K562 (cell line): ENCODE measurements at regions not wholly inside any gene's neighbourhood (a gene's known extent, or its start where the extent isn't known, plus 50 kb on each side); places are given as distances from the start of the nearest gene placed in this dataset.

ENCODE experiments used
- ATAC-seq: fragments of 200-7000 bp; cut with Tn5 transposase; 3 replicates; pipeline ENCODE4 v1.9.1; 2020; ENCODE audit warnings: moderate library complexity
- BruUV-seq: library from RNA; stranded (reverse); fragments of 400-500 nt; replicated peaks from 2 replicates; lab custom pipeline; 2021; lab: Mats Ljungman, UMichigan
- CTCF ChIA-PET: fragments of 300-600 bp; formaldehyde crosslinking; extraction: SDS; loops from one replicate; lab custom pipeline; 2021; ENCODE audit warnings: low intra/inter-chr PET ratio; lab: Yijun Ruan, JAX
- POLR2A ChIA-PET: fragments of 300-600, 350-650 bp; sonication (Branson Sonifier 250); formaldehyde crosslinking; extraction: SDS; loops from one replicate; lab custom pipeline; 2021; ENCODE audit warnings: antibody characterized with exemption, inconsistent platforms; lab: Yijun Ruan, JAX
- DNase-seq, 4 experiments: peaks; one replicate each; pipeline versions ENCODE4 v3.0.0 to v3.0.0-alpha.2; 2011 to 2018; ENCODE audit warnings: low spot score in 3 of 4, mixed read lengths in 3 of 4; ENCODE audit errors: extremely low read depth in 1 of 4
- FAIRE-seq: peaks from 2 replicates; lab custom pipeline; 2011; peaks lifted over from hg19 to GRCh38; lab: Jason Lieb, UNC
- H2AFZ ChIP-seq: 2 replicates; pipeline ENCODE4 v1.6.0; 2011; ENCODE audit warnings: low read depth, low read length, control low read depth, inconsistent platforms
- H3K27ac ChIP-seq: fragments of 200-600 bp; 3 replicates; pipeline ENCODE4 v1.8.0; 2011; ENCODE audit warnings: low read depth, mild to moderate bottlenecking, control low read depth, inconsistent platforms, low read length, moderate library complexity, mixed read lengths; ENCODE audit errors: extremely low read depth
- H3K27me3 ChIP-seq, 2 experiments: fragments of 300-600 bp in 1 of 2; 2 replicates in 1 of 2; 3 replicates in 1 of 2; pipeline versions ENCODE4 v1.6.0 to v1.8.0; 2011; ENCODE audit warnings: inconsistent platforms in 2 of 2, low read length in 2 of 2, mild to moderate bottlenecking in 1 of 2, mixed read lengths in 1 of 2, moderate library complexity in 1 of 2; ENCODE audit not compliant: control insufficient read depth in 2 of 2, insufficient read depth in 2 of 2
- H3K36me3 ChIP-seq: fragments of 300-600 bp; 3 replicates; pipeline ENCODE4 v1.8.0; 2011; ENCODE audit warnings: mild to moderate bottlenecking, low read length, inconsistent platforms; ENCODE audit not compliant: control insufficient read depth, insufficient read depth
- H3K4me1 ChIP-seq, 2 experiments: fragments of 200-600 bp in 1 of 2; replicated peaks in 1 of 2; 2 replicates in 1 of 2; 3 replicates in 1 of 2; pipeline versions ENCODE4 v1.5.1 to v1.8.0; 2011; ENCODE audit warnings: inconsistent platforms in 2 of 2, low read length in 2 of 2, mild to moderate bottlenecking in 1 of 2, mixed read lengths in 1 of 2, moderate library complexity in 1 of 2; ENCODE audit not compliant: control insufficient read depth in 2 of 2, insufficient read depth in 2 of 2
- H3K4me2 ChIP-seq: 2 replicates; pipeline ENCODE4 v1.6.1; 2011; ENCODE audit warnings: low read length, control low read depth, inconsistent platforms, mixed read lengths; ENCODE audit not compliant: insufficient read depth
- H3K4me3 ChIP-seq: fragments of 200-600 bp; sonication (generic), shearing (Covaris generic); 2 replicates; pipeline ENCODE4 v1.5.1; 2016; ENCODE audit warnings: control low read depth, inconsistent platforms
- H3K79me2 ChIP-seq: fragments of 200-600 bp; 3 replicates; pipeline ENCODE4 v1.8.0; 2011; ENCODE audit warnings: low read length, inconsistent platforms; ENCODE audit not compliant: control insufficient read depth, insufficient read depth
- H3K9ac ChIP-seq, 2 experiments: 2 replicates each; pipeline versions ENCODE4 v1.6.0 to v1.6.1; 2011; ENCODE audit warnings: low read depth in 2 of 2, low read length in 2 of 2, control low read depth in 1 of 2, inconsistent platforms in 1 of 2, mild to moderate bottlenecking in 1 of 2, mixed read lengths in 1 of 2; ENCODE audit not compliant: insufficient read depth in 1 of 2
- H3K9me1 ChIP-seq: one replicate; pipeline ENCODE4 v1.6.0; 2011; ENCODE audit warnings: inconsistent platforms, mild to moderate bottlenecking, low read length, moderate library complexity; ENCODE audit not compliant: control insufficient read depth, insufficient read depth
- H3K9me3 ChIP-seq: replicated peaks from 2 replicates; pipeline ENCODE4 v1.5.1; 2011; ENCODE audit warnings: low read depth, low read length, inconsistent platforms; ENCODE audit not compliant: control insufficient read depth, insufficient read depth
- H4K20me1 ChIP-seq: replicated peaks from 2 replicates; pipeline ENCODE4 v1.6.1; 2011; ENCODE audit warnings: low read length, inconsistent platforms, mixed read lengths; ENCODE audit not compliant: control insufficient read depth, insufficient read depth
- FOXJ2 ChIP-seq: fragments of 200-800 bp; sonication (Bioruptor generic); IDR thresholded peaks from 2 replicates; pipeline ENCODE4 v1.6.1; 2016; ENCODE audit warnings: missing genetic modification characterization, missing compliant biosample characterization
- TSHZ1 ChIP-seq: fragments of 250-450 bp; sonication (Bioruptor Pico); IDR thresholded peaks from 2 replicates; pipeline ENCODE4 v1.4.0; 2020; ENCODE audit warnings: mild to moderate bottlenecking, moderate library complexity
- WGBS: fragments of 100-300 bp; shearing (Covaris generic); methylation state at CpG from one replicate; pipeline ENCODE4 v1.1.6; 2016; ENCODE audit warnings: low coverage, mixed read lengths; ENCODE audit not compliant: insufficient coverage; ENCODE audit errors: missing lambda C conversion rate; 5-methylcytosine and 5-hydroxymethylcytosine counted together
- in situ Hi-C: fragments of 300-500 bp; cut with MboI; formaldehyde crosslinking; loops from 4 replicates; pipeline ENCODE4 v1.15.0; 2018; ENCODE audit warnings: inconsistent platforms, mixed read lengths
- intact Hi-C: fragments of 100-400 bp; cut with micrococcal nuclease; formaldehyde crosslinking; loops from 2 replicates; pipeline ENCODE4 v1.14.2; 2022

- Histone ChIP-seq H3K27me3 (peaks cover 0 to 18% of the 10 kb centered on the region in 2 experiments; a peak in 3 of 5 replicates), H2AFZ (no peak overlapping the region), H3K9me1 (no peaks in the 10 kb centered on the region), H3K9ac (no peak overlapping the region), H3K36me3 (no peaks in the 10 kb centered on the region), H3K4me1 (no peaks in the 10 kb centered on the region; a peak in 1 of 5 replicates), H3K4me3 (no peak overlapping the region), H4K20me1 (no peaks in the 10 kb centered on the region), H3K4me2 (no peak overlapping the region), H3K9me3 (no peaks in the 10 kb centered on the region), H3K79me2 (no peaks in the 10 kb centered on the region), H3K27ac (no peak overlapping the region)
- FAIRE-seq: no peak
- ATAC-seq: no peak
- in situ Hi-C loops: no loop called here
- WGBS: 0% methylated on average over 27 of the region's 31 CpGs
- POLR2A ChIA-PET: no interaction called here
- DNase-seq: no peak
- BruUV-seq: no TSS peak
- CTCF ChIA-PET: no interaction called here
- intact Hi-C loops: no loop called here
- TF ChIP-seq TSHZ1: no peak
- TF ChIP-seq FOXJ2 (tag): no peak
These were observed 499.2 kb upstream of the SALL3 start for GRCh38 chr18:78480262-78481054.
